Medulla oblongata (tissue), 1 donor: ENCODE measurements at regions not wholly inside any gene's neighbourhood (a gene's known extent, or its start where the extent isn't known, plus 50 kb on each side); places are given as distances from the start of the nearest gene placed in this dataset.
"Not testable (repeated sequence)": the region's sequence is repeated elsewhere in the genome, so short reads cannot be mapped to it uniquely, and the experiment has no call there.

Source experiments
- DNase-seq: peaks from one replicate; pipeline ENCODE4 v3.0.0-alpha.2; 2015; ENCODE audit errors: extremely low spot score

- DNase-seq = no peak
Measured at GRCh38 chr3:178201714-178202113, 334.5 kb upstream of the KCNMB2 start.

GRCh38 chr3:178202194-178202593 is 334.0 kb upstream of the KCNMB2 start:
- DNase-seq = no peak

DNA sequence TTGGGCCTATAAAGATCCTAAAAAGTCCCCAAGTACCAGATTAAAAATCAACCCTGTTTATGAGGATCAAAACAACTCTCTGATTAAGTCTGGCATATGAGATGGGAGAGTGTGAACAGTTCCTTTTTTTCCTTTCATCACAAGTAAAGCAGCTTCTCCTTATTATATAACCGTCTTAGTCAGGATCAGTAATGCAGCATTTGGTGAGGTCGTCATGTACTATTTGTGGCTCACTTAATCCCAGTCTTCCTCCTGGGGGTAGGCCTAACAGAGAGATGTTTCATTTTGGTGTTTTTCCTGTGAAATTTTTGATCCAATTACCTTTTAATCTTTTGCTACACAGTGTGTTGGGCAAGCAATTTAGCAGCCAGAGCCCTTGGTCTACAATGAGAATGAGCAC is 333.1 kb upstream of the KCNMB2 start:
- peak; percentile 46 for DNase-seq

DNA sequence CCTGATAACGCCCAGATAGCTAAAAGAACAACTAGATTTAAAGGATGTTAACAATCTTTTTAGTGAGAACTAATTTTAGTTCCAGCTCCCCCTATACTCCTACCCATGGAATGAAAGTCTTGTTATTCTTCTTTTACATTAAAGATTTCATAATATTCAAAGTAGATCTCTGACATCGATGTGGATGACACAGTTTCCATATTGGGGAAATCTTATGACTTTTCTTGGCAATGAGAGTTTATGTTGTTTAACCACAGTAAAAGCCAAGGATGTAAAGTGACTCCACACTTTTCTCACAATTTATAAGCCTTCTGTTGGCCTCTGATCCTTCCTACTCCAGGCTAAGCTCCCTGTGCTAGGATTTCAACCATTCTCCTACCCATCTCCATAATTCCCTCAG is 332.6 kb upstream of the KCNMB2 start:
- DNase-seq = no peak

DNA sequence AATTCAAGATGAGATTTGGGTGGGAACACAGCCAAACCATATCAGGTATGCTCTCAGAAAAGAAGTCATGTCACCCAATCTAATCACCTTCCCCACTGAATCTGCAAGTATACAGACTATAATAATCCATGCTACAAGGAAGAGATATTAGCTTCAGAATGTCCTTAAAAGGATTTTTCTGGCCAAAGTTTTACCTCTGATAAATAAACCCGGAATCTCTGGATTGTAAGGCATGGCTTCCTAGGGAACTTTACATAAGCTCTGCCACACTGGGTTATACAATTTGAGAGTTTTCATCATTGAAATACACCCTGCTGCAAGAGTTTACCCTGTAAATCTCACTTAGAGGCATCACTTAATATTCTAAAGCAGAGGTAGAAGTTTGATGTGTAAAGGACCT is 330.5 kb upstream of the KCNMB2 start:
- DNase-seq = no peak

- DNase-seq = no peak
Measured at GRCh38 chr3:178206521-178206920, 329.7 kb upstream of the KCNMB2 start.

DNA sequence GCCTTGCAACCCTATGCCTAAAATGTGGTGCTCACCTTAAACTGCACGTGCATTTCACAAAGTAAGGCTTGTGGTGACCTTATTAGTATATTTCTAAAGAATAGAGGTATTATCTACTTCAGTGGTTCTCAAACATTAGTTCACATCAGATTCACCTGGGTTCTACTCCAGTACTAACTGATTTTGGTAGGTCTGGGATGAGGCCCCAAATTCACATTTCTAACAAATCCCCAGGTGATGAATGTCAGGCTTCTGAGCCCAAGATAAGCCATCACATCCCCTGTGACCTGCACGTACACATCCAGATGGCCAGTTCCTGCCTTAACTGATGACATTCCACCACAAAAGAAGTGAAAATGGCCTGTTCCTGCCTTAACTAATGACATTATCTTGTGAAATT is 329.1 kb upstream of the KCNMB2 start:
- DNase-seq = not testable (repeated sequence)

- not testable (repeated sequence) for DNase-seq
Measured at GRCh38 chr3:178207627-178208026, 328.6 kb upstream of the KCNMB2 start.

GRCh38 chr3:178209116-178209515 is 327.1 kb upstream of the KCNMB2 start:
- DNase-seq = not testable (repeated sequence)

DNA sequence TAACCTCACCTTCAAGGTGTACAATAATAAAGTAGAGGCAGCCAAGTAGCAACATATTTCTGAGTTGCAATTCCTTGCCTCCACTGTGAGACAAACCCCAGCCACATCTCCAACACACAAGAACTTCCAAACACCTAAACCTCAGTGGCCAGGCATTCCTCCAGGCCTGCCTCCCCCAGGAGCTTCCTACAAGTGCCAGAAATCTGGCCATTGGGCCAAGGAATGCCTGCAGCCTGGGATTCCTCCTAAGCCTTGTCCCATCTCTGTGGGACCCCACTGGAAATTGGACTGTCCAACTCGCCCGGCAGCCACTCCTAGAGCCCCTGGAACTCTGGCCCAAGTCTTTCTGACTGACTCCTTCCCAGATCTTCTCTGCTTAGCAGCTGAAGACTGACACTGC is 326.6 kb upstream of the KCNMB2 start:
- DNase-seq = not testable (repeated sequence)

DNA sequence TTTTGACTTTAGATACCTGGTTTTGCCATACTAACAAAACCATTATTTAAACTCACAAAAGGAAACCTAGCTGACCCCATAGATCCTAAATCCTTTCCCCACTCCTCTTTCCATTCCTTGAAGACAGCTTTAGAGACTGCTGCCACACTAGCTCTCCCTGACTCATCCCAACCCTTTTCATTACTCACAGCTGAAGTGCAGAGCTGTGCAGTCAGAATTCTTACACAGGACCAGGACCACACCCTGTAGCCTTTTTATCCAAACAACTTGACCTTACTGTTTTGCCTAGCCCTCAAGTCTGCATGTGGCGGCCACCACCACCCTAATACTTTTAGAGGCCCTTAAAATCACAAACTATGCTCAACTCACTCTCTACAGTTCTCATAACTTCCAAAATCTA is 325.1 kb upstream of the KCNMB2 start:
- DNase-seq = not testable (repeated sequence)

- no peak for DNase-seq
Measured at GRCh38 chr3:178217479-178217878, 318.8 kb upstream of the KCNMB2 start.

DNA sequence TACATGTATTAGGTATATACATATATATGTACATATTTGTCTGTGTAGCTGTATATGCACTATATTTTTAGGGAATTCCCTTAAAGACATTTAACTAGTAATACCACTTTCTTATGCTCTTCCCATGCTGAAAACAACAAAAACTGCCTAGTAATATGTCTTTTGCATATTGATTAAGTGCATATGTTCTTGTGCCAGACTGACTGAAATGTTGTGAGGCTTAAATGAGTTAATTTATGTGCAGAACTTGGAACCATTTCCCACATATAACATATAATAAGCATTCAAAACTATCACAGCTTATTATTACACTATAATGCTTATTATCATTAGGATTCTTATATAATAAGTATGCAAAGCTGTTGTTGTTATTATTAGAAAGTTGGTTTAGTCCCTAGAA is 318.0 kb upstream of the KCNMB2 start:
- no peak for DNase-seq

GRCh38 chr3:178219661-178220060 is 316.6 kb upstream of the KCNMB2 start:
- DNase-seq = not testable (repeated sequence)

DNA sequence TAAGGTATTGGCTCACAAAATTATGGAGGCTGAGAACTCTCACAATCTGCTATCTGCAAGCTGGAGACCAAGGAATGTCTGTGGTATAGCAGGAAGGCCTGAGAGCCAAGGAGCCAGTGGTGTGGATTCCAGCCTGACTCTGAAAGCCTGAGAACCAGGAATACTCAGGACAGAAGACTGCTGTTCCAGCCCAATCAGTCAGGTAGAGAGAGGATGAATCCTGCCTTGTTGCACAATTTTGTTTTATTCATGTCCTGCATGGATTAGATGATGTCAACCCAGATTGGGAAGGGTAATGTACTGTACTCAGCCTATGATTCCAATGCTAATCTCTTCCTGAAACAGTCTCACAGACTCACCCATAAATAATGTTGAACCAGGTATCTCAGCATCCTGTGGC is 312.4 kb upstream of the KCNMB2 start:
- no peak for DNase-seq

DNA sequence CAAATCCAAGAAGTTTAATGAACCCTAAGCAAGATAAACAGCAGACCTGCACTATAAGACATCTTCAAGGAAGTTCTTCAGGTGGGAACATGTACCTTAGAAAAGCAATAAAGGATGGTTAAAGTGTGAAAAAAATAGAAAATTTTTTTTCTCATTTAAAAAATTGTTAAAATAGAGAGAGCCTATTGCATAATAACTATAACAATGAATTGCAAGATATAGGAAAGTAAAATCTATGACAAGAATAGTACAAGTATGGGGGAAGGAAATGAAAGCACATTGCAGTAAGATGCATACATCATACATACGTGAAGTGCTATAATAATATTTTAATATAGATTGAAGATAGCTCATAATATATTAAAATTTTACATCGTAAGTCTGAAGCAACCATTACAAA is 310.1 kb upstream of the KCNMB2 start:
- no peak for DNase-seq

DNA sequence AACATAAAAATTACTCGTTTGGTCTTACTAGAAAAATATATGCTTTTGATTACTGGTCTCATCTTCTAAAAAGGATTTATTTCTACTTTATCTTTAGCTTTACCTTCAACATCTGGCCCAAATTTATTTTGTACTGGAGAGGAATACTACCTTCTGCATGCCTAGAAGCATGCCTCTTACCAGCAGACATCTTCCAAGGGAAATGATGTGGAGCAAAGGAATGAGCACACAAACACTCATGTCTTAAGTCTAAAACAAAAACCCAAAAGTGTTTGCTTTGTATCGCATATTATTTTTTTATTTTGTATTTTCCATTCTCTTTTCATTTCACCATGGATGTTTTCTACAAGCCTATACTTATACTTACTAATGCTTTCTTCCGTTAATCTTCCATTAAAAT is 304.6 kb upstream of the KCNMB2 start:
- DNase-seq = no peak

GRCh38 chr3:178233371-178234071 is 302.7 kb upstream of the KCNMB2 start:
- DNase-seq = no peak

- DNase-seq = no peak
Measured at GRCh38 chr3:178236555-178237277, 299.5 kb upstream of the KCNMB2 start.

DNA sequence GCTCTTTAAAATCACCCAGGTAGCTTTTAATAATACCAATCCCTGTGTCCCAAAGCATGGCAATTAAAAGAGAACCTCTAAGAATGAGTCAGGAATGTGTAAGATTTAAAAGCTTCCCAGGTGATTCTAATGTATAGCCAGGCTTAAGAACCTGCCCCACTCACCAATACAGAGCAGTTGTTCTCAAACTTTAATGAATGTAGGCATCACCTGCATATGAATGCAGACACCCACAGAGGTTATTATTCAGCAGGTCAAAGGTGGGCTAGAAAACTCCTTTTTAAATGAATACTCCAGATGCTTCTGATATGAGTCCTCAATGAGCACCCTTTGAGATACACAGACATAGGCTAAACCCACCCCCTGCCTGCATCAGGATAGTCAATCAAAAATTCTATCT is 298.1 kb upstream of the KCNMB2 start:
- no peak for DNase-seq

DNA sequence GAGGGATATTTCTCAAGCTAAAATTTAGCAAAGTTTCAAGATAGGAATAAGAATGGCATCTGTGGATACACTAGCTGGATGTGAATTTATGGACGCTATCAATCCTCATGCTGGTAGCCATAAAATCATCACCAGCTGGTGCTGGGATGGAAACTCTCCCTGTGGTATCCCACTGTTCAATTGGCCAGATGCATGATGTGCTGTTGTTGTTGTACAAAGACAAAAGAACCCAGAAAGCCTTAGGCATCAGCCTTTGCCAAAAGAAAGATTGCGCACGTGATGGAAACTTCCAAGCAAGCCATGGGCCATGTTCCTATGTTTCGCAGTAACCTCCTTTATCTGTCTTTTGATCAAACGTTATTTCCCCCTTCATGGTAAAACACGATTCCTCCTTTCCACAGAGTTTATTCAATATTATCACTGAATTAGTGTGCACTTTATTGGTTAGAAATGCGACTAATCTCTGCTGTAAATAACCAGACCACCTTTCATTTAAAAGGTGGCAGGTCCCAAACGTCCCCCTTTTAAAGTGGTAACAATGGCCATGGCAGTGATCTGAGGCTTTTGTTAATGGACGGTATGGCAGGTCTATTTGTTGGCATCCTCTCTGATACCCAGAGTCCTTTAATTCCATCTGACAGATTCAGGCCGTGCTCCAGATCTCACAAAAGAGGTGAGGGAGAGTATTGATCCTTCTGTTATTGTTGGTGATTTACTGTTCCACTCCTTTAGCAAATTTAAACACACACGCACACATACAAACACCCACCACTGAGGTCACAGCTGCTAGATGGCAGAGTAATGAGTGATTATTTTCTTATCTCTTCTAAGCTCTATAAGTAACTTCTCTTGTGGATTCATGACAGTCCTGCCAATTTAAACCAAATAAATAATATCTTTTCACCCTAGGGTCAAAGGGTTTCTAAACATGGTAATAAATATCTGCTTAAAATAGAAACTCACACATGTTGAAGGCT is 291.2 kb upstream of the KCNMB2 start:
- no peak for DNase-seq

DNA sequence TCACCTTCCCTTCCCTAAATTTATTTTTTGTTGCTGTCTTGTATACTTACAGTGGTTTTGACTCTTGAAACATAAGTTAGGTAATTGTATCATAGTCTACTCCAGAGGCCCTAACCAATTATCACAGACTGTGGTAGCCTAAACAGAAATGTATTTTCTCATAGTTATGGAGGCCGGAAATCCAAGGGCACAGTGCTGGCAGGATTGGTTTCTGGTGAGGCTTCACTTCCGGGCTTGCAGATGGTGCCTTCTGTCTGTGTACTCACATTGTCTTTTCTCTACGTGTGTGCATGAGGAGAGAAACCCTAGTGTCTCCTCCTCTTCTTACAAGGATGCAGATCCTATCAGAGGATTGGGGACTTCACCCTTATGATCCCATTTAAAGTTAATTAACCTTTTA is 290.2 kb upstream of the KCNMB2 start:
- no peak for DNase-seq
